H9 (cell line): ENCODE measurements at regions not wholly inside any gene's neighbourhood (a gene's known extent, or its start where the extent isn't known, plus 50 kb on each side); places are given as distances from the start of the nearest gene placed in this dataset.

ENCODE experiments used
- DNase-seq: peaks from one replicate; pipeline ENCODE4 v3.0.0-alpha.2; 2017
- H2AFZ ChIP-seq: one replicate; pipeline ENCODE4 v1.6.1; 2013; ENCODE audit warnings: mild to moderate bottlenecking, low read length, control low read depth, moderate library complexity
- H2AK5ac ChIP-seq: 2 replicates; pipeline ENCODE4 v1.6.1; 2013; ENCODE audit warnings: low read length, control low read depth, mixed read lengths; ENCODE audit not compliant: insufficient read length
- H2BK120ac ChIP-seq: one replicate; pipeline ENCODE4 v1.6.1; 2013; ENCODE audit warnings: low read depth, mild to moderate bottlenecking, low read length, control low read depth, inconsistent platforms; ENCODE audit not compliant: poor library complexity, severe bottlenecking
- H2BK12ac ChIP-seq: 2 replicates; pipeline ENCODE4 v1.6.1; 2013; ENCODE audit warnings: low read length, control low read depth, mixed read lengths, low read depth; ENCODE audit not compliant: insufficient read length
- H2BK15ac ChIP-seq: 2 replicates; pipeline ENCODE4 v1.6.1; 2013; ENCODE audit warnings: low read depth, low read length, control low read depth
- H2BK20ac ChIP-seq: one replicate; pipeline ENCODE4 v1.6.1; 2013; ENCODE audit warnings: low read depth, mild to moderate bottlenecking, low read length, control low read depth, inconsistent platforms; ENCODE audit not compliant: poor library complexity, severe bottlenecking
- H2BK5ac ChIP-seq: 2 replicates; pipeline ENCODE4 v1.6.1; 2013; ENCODE audit warnings: low read length, control low read depth, mixed read lengths; ENCODE audit not compliant: insufficient read length
- H3K14ac ChIP-seq: 2 replicates; pipeline ENCODE4 v1.6.1; 2013; ENCODE audit warnings: low read length, control low read depth; ENCODE audit not compliant: insufficient read depth
- H3K18ac ChIP-seq: 2 replicates; pipeline ENCODE4 v1.6.1; 2013; ENCODE audit warnings: low read depth, mild to moderate bottlenecking, mixed read lengths, low read length, control low read depth; ENCODE audit not compliant: insufficient read length
- H3K23ac ChIP-seq: 2 replicates; pipeline ENCODE4 v1.6.1; 2013; ENCODE audit warnings: low read length, control low read depth, mixed read lengths, low read depth; ENCODE audit not compliant: insufficient read length
- H3K23me2 ChIP-seq: 2 replicates; pipeline ENCODE4 v1.6.1; 2013; ENCODE audit warnings: low read depth, mild to moderate bottlenecking, mixed read lengths, low read length, control low read depth; ENCODE audit not compliant: insufficient read length, poor library complexity, severe bottlenecking
- H3K27ac ChIP-seq: 2 replicates; pipeline ENCODE4 v1.5.1; 2013; ENCODE audit warnings: low read length, control low read depth, mixed read lengths, low read depth; ENCODE audit not compliant: insufficient read length
- H3K27me3 ChIP-seq: 2 replicates; pipeline ENCODE4 v1.6.1; 2013; ENCODE audit warnings: low read length, control low read depth, inconsistent platforms; ENCODE audit not compliant: insufficient read depth
- H3K4ac ChIP-seq: 2 replicates; pipeline ENCODE4 v1.6.1; 2013; ENCODE audit warnings: low read depth, mild to moderate bottlenecking, control low read depth, inconsistent platforms, low read length, moderate library complexity
- H3K4me1 ChIP-seq: 2 replicates; pipeline ENCODE4 v1.6.1; 2013; ENCODE audit warnings: low read length, control low read depth, inconsistent platforms; ENCODE audit not compliant: insufficient read depth
- H3K4me2 ChIP-seq: 2 replicates; pipeline ENCODE4 v1.6.1; 2013; ENCODE audit warnings: low read length, control low read depth, mixed read lengths; ENCODE audit not compliant: insufficient read length, insufficient read depth
- H3K56ac ChIP-seq: 2 replicates; pipeline ENCODE4 v1.6.1; 2013; ENCODE audit warnings: low read depth, mild to moderate bottlenecking, mixed read lengths, low read length, control low read depth; ENCODE audit not compliant: insufficient read length
- H3K79me1 ChIP-seq: 2 replicates; pipeline ENCODE4 v1.6.1; 2013; ENCODE audit warnings: low read depth, mild to moderate bottlenecking, moderate library complexity, low read length, control low read depth, inconsistent platforms; ENCODE audit not compliant: insufficient read depth, poor library complexity, severe bottlenecking
- H3K79me2 ChIP-seq: 2 replicates; pipeline ENCODE4 v1.6.1; 2013; ENCODE audit warnings: low read length, control low read depth, inconsistent platforms; ENCODE audit not compliant: insufficient read depth
- H3K9ac ChIP-seq: 2 replicates; pipeline ENCODE4 v1.6.1; 2013; ENCODE audit warnings: low read length, control low read depth, mixed read lengths; ENCODE audit not compliant: insufficient read length; ENCODE audit errors: extremely low read depth
- H3K9me3 ChIP-seq: one replicate; pipeline ENCODE4 v1.6.1; 2013; ENCODE audit warnings: low read depth, low read length, inconsistent platforms; ENCODE audit not compliant: control insufficient read depth
- H3T11ph ChIP-seq: one replicate; pipeline ENCODE4 v1.6.1; 2013; ENCODE audit warnings: mild to moderate bottlenecking, low read length, control low read depth, inconsistent platforms
- H4K20me1 ChIP-seq: one replicate; pipeline ENCODE4 v1.6.1; 2013; ENCODE audit not compliant: control insufficient read depth, insufficient read length, insufficient read depth
- H4K5ac ChIP-seq: 2 replicates; pipeline ENCODE4 v1.6.1; 2013; ENCODE audit warnings: low read depth, mild to moderate bottlenecking, mixed read lengths, low read length, control low read depth; ENCODE audit not compliant: insufficient read length
- H4K8ac ChIP-seq: replicated peaks from 2 replicates; pipeline ENCODE4 v1.6.1; 2013; ENCODE audit warnings: low read length, control low read depth, mixed read lengths, low read depth; ENCODE audit not compliant: insufficient read length
- H4K91ac ChIP-seq: 2 replicates; pipeline ENCODE4 v1.6.1; 2013; ENCODE audit warnings: low read depth, mild to moderate bottlenecking, moderate library complexity, mixed read lengths, low read length, control low read depth; ENCODE audit not compliant: insufficient read length
- H3K27ac Mint-ChIP-seq, 3 experiments: 2 replicates in 2 of 3; 3 replicates in 1 of 3; pipeline ENCODE4 v1.8.0; 2020 to 2021; ENCODE audit warnings: mixed read lengths in 3 of 3, mild to moderate bottlenecking in 1 of 3, moderate library complexity in 1 of 3
- H3K27me3 Mint-ChIP-seq: 2 replicates; pipeline ENCODE4 v1.8.0; 2021; ENCODE audit warnings: low read depth, mild to moderate bottlenecking, moderate library complexity, mixed read lengths
- H3K36me3 Mint-ChIP-seq, 3 experiments: 2 replicates in 2 of 3; 3 replicates in 1 of 3; pipeline ENCODE4 v1.8.0; 2020 to 2021; ENCODE audit warnings: low read depth in 3 of 3, mixed read lengths in 3 of 3; ENCODE audit not compliant: insufficient read depth in 1 of 3
- H3K4me1 Mint-ChIP-seq, 2 experiments: 2 replicates each; pipeline ENCODE4 v1.8.0; 2020; ENCODE audit warnings: mixed read lengths in 2 of 2
- H3K4me3 Mint-ChIP-seq, 2 experiments: 2 replicates in 1 of 2; 3 replicates in 1 of 2; pipeline ENCODE4 v1.8.0; 2020 to 2021; ENCODE audit warnings: mild to moderate bottlenecking in 2 of 2, mixed read lengths in 2 of 2, moderate library complexity in 1 of 2
- H3K9me3 Mint-ChIP-seq, 2 experiments: 2 replicates in 1 of 2; 3 replicates in 1 of 2; pipeline ENCODE4 v1.8.0; 2020; ENCODE audit warnings: mild to moderate bottlenecking in 2 of 2, mixed read lengths in 2 of 2, moderate library complexity in 1 of 2
- WGBS: extraction: QIAGEN DNeasy Blood & Tissue Kit; methylation state at CpG from one replicate; pipeline ENCODE4 v1.1.7; 2013; ENCODE audit warnings: missing lambda C conversion rate, low lambda C conversion rate, mixed read lengths; ENCODE audit not compliant: insufficient read length; ENCODE audit errors: extremely low coverage; 5-methylcytosine and 5-hydroxymethylcytosine counted together
- TF ChIP-seq, protein P1 (sequence below): fragments of 200-600 bp; sonication (generic); conservative IDR thresholded peaks from 3 replicates; pipeline ENCODE4 v1.8.0; 2021; ENCODE audit warnings: antibody characterized with exemption, mild to moderate bottlenecking

DNA sequence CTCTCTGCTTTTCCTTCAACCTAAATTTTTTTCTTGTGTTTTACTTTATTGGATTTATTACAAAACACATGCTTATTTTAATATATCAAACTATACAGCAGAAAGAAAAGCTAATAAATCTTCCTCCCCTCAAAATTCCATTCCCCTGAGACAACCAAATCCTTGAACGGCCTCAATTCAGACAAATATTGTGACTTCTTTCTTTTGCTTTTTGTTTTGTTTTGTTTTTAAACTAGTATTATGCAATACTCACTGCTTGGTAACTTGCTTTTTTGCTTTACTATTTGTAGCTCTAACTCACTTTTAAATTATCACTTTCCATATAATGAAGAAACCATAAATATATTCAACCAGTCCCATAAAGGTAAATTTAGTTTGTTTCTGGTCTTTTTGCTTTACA is 59.4 kb upstream of the CDK1 start:
- Histone ChIP-seq H2BK15ac (no peak overlapping the region), H2BK5ac (no peak overlapping the region), H3K27ac (no peak overlapping the region), H3K4me1 (no peaks in the 10 kb centered on the region), H3K79me2 (no peaks in the 10 kb centered on the region), H3K56ac (no peak overlapping the region), H4K8ac (no peak overlapping the region), H3K18ac (no peak overlapping the region), H3K23me2 (no peaks in the 10 kb centered on the region), H3K79me1 (no peaks in the 10 kb centered on the region), H3K23ac (no peak overlapping the region), H2BK12ac (no peak overlapping the region), H3K4ac (no peak overlapping the region), H4K20me1 (no peaks in the 10 kb centered on the region), H3T11ph (no peak overlapping the region), H4K91ac (no peak overlapping the region), H3K9me3 (no peaks in the 10 kb centered on the region), H2BK20ac (no peak overlapping the region), H3K27me3 (no peaks in the 10 kb centered on the region), H3K4me2 (no peak overlapping the region), H3K14ac (no peak overlapping the region), H2BK120ac (no peak overlapping the region), H3K9ac (no peak overlapping the region), H4K5ac (no peak overlapping the region), H2AFZ (no peak overlapping the region), H2AK5ac (no peak overlapping the region)
- Mint-ChIP-seq H3K4me3 (no peak overlapping the region), H3K4me1 (peaks cover 0 to 8% of the 10 kb centered on the region in 2 experiments; a peak in 2 of 4 replicates), H3K27ac (no peak overlapping the region), H3K27me3 (no peaks in the 10 kb centered on the region), H3K36me3 (peaks cover 0 to 6% (median 5%) of the 10 kb centered on the region in 3 experiments; a peak in 3 of 7 replicates), H3K9me3 (peaks cover 3% of the 10 kb centered on the region in 2 experiments; a peak in 4 of 5 replicates)
- DNase-seq = no peak
- no CpG with 5 or more reads among the region's 1 CpG for WGBS
- TF ChIP-seq, protein P1, sequence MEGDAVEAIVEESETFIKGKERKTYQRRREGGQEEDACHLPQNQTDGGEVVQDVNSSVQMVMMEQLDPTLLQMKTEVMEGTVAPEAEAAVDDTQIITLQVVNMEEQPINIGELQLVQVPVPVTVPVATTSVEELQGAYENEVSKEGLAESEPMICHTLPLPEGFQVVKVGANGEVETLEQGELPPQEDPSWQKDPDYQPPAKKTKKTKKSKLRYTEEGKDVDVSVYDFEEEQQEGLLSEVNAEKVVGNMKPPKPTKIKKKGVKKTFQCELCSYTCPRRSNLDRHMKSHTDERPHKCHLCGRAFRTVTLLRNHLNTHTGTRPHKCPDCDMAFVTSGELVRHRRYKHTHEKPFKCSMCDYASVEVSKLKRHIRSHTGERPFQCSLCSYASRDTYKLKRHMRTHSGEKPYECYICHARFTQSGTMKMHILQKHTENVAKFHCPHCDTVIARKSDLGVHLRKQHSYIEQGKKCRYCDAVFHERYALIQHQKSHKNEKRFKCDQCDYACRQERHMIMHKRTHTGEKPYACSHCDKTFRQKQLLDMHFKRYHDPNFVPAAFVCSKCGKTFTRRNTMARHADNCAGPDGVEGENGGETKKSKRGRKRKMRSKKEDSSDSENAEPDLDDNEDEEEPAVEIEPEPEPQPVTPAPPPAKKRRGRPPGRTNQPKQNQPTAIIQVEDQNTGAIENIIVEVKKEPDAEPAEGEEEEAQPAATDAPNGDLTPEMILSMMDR = no peak
